ENCODE measurements at regions not wholly inside any gene's neighbourhood (a gene's known extent, or its start where the extent isn't known, plus 50 kb on each side); places are given as distances from the start of the nearest gene placed in this dataset.

GRCh38 chr5:179439181-179439985, 94.1 kb upstream of the ADAMTS2 start:
- H3K4me1 ChIP-seq, result peaks cover 21% of the 10 kb centered on the region
- DNase-seq, result peak; percentile 11

GRCh38 chr5:179438461-179438860, 93.2 kb upstream of the ADAMTS2 start:
- no peak for DNase-seq
- H3K27me3 ChIP-seq, result peaks cover 44% of the 10 kb centered on the region
- no peak overlapping the region for H3K4me3 ChIP-seq (ENCODE audit: low read depth, low read length)
- no peaks in the 10 kb centered on the region for H3K36me3 ChIP-seq
- TF ChIP-seq CTCF (IDR thresholded peaks at IDR 0.05; ENCODE audit: low read depth, low read length), result no peak
- H3K4me1 ChIP-seq, result peaks cover 21% of the 10 kb centered on the region
- peaks cover 11% of the 10 kb centered on the region for H3K9me3 ChIP-seq

More at GRCh38 chr5:179439181-179439985, 94.1 kb upstream of the ADAMTS2 start:
- TF ChIP-seq CTCF (IDR thresholded peaks at IDR 0.05; ENCODE audit: low read depth, low read length), result no peak
- Histone ChIP-seq H3K27me3 (peaks cover 39% of the 10 kb centered on the region), H3K9me3 (peaks cover 11% of the 10 kb centered on the region), H3K4me3 (ENCODE audit: low read depth, low read length) (no peak overlapping the region), H3K36me3 (no peaks in the 10 kb centered on the region)

- Histone ChIP-seq H3K4me3 (ENCODE audit: low read depth, low read length) (no peak overlapping the region), H3K27me3 (peaks cover 44% of the 10 kb centered on the region), H3K4me1 (peaks cover 21% of the 10 kb centered on the region), H3K36me3 (no peaks in the 10 kb centered on the region), H3K9me3 (peaks cover 11% of the 10 kb centered on the region)
- no peak for TF ChIP-seq CTCF (IDR thresholded peaks at IDR 0.05; ENCODE audit: low read depth, low read length)
- DNase-seq, result peak; percentile 91
Observed at GRCh38 chr5:179438011-179438441, 92.8 kb upstream of the ADAMTS2 start.

- DNase-seq, result peak; percentile 68
Observed at GRCh38 chr5:179437341-179438001, 92.2 kb upstream of the ADAMTS2 start.

GRCh38 chr5:179436321-179437122, 91.3 kb upstream of the ADAMTS2 start:
- peaks cover 11% of the 10 kb centered on the region for H3K9me3 ChIP-seq
- DNase-seq, result peak; percentile 80
- TF ChIP-seq CTCF (IDR thresholded peaks at IDR 0.05; ENCODE audit: low read depth, low read length), result no peak
- H3K36me3 ChIP-seq, result no peaks in the 10 kb centered on the region
- H3K4me3 ChIP-seq (ENCODE audit: low read depth, low read length), result no peak overlapping the region
- H3K27me3 ChIP-seq, result peaks cover 44% of the 10 kb centered on the region
- H3K4me1 ChIP-seq, result peaks cover 21% of the 10 kb centered on the region

More at GRCh38 chr5:179437341-179438001, 92.2 kb upstream of the ADAMTS2 start:
- no peaks in the 10 kb centered on the region for H3K36me3 ChIP-seq
- H3K4me1 ChIP-seq, result peaks cover 21% of the 10 kb centered on the region
- peaks cover 11% of the 10 kb centered on the region for H3K9me3 ChIP-seq
- H3K4me3 ChIP-seq (ENCODE audit: low read depth, low read length), result no peak overlapping the region
- peaks cover 44% of the 10 kb centered on the region for H3K27me3 ChIP-seq
- no peak for TF ChIP-seq CTCF (IDR thresholded peaks at IDR 0.05; ENCODE audit: low read depth, low read length)
